DOHH2 (cell line): ENCODE measurements at regions not wholly inside any gene's neighbourhood (a gene's known extent, or its start where the extent isn't known, plus 50 kb on each side); places are given as distances from the start of the nearest gene placed in this dataset.

Source experiments
- EZH2phosphoT487 ChIP-seq: fragments of 200-600 bp; sonication (generic); IDR thresholded peaks from 2 replicates; pipeline ENCODE4 v1.6.1; 2017; ENCODE audit warnings: borderline replicate concordance, mild to moderate bottlenecking, antibody characterized with exemption, low read length, moderate library complexity, mixed read lengths
- TF ChIP-seq, protein P1 (sequence below): fragments of 200-600 bp; sonication (generic); IDR thresholded peaks from one replicate; pipeline ENCODE4 v1.5.1; 2014; ENCODE audit warnings: antibody characterized with exemption, mild to moderate bottlenecking, low read depth, low read length; ENCODE audit not compliant: poor library complexity, severe bottlenecking

DNA sequence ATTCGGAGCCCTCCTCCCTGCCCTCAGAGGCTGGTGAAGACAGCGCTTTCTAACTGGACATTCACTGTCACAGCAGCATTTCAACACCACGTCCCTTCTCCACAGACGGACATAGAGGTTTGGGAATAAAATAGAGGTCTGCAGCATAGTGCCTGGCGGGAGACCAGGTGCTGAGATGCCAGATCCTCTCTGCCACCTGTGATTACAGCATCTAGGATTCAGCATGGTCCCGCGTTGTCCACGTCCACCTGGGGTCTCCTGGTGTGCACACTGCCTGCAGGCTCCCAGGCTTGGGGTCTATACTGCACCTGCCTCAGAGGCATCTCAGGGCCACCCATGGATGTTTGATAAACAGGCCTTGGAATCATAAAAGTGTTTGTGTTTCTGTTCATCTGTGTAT, 175.5 kb downstream of the TMEM18 start:
- no peak for TF ChIP-seq EZH2phosphoT487
- TF ChIP-seq, protein P1, sequence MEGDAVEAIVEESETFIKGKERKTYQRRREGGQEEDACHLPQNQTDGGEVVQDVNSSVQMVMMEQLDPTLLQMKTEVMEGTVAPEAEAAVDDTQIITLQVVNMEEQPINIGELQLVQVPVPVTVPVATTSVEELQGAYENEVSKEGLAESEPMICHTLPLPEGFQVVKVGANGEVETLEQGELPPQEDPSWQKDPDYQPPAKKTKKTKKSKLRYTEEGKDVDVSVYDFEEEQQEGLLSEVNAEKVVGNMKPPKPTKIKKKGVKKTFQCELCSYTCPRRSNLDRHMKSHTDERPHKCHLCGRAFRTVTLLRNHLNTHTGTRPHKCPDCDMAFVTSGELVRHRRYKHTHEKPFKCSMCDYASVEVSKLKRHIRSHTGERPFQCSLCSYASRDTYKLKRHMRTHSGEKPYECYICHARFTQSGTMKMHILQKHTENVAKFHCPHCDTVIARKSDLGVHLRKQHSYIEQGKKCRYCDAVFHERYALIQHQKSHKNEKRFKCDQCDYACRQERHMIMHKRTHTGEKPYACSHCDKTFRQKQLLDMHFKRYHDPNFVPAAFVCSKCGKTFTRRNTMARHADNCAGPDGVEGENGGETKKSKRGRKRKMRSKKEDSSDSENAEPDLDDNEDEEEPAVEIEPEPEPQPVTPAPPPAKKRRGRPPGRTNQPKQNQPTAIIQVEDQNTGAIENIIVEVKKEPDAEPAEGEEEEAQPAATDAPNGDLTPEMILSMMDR = no peak
